CD4-positive, alpha-beta T cell treated with Interleukin-4 for 1 hour (primary cell): ENCODE measurements at regions not wholly inside any gene's neighbourhood (a gene's known extent, or its start where the extent isn't known, plus 50 kb on each side); places are given as distances from the start of the nearest gene placed in this dataset.
"Not testable (repeated sequence)": the region's sequence is repeated elsewhere in the genome, so short reads cannot be mapped to it uniquely, and the experiment has no call there.

Experiments
- DNase-seq, 2 donors: peaks; one replicate each; pipeline ENCODE4 v3.0.0-alpha.2; 2020 to 2022

GRCh38 chr10:33858326-33858725, 523.9 kb upstream of the NRP1 start:
- DNase-seq, result no peak

GRCh38 chr10:33853221-33853620, 518.8 kb upstream of the NRP1 start:
- not testable (repeated sequence) for DNase-seq

- no peak for DNase-seq
Observed at GRCh38 chr10:33843379-33843778, 508.9 kb upstream of the NRP1 start.

- no peak for DNase-seq
Observed at GRCh38 chr10:33841678-33842077, 507.2 kb upstream of the NRP1 start.

- DNase-seq, result no peak
Observed at GRCh38 chr10:33838731-33839130, 504.3 kb upstream of the NRP1 start.

DNA sequence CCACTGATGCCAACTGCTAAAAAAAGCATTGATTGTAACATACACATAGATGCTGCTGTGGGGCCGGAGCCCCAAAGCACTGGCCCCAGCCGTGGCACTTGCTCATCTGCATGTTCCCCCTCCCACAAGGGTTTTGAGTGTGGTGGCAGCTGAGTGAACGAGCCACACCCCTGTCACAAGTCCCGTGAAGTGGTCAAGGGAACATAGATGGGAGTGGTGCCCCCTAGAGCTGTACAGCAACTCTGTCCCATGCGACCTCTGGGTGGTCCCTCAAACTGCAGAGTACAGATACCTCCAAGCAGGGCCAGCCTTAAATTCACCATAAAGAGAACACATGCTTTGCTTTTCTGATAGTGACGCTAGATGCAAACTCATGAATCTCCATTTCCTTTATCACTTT, 503.3 kb upstream of the NRP1 start:
- no peak for DNase-seq

- DNase-seq, result no peak
Observed at GRCh38 chr10:33835556-33835955, 501.1 kb upstream of the NRP1 start.

GRCh38 chr10:33833566-33833965, 499.1 kb upstream of the NRP1 start:
- DNase-seq, result no peak

DNA sequence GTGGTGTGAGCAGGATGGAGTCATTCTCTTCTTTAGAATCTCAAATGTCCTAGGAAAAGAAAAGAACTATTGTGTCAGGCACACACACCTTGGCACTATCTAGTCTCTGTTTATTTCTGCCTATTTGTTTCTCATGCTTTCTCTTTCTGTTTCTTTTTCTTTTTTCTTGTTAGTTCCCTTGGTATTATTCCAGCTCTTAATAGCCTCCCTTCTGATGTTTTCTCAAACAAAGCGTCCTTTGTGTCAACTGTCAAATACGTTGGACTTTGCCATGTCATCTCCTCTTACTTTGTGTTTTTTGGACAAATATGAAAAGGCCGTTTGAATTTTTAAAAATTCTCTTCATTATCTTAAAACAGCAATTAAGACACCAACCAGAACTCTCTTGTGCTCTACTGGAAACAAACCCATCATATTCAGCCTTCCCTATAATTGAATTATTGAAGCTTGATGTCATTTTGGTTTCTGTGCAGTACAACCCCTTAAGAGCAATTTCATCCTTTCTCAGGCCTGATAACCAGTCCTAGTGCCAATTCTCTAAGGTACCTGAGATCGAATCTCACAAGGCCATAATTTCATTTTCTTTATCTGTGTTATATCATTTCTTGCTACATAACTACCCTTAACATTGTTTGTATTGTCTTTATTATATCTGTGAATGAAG, 497.8 kb upstream of the NRP1 start:
- DNase-seq, result no peak

GRCh38 chr10:33831591-33831990, 497.1 kb upstream of the NRP1 start:
- DNase-seq, result no peak

GRCh38 chr10:33829899-33830298, 495.4 kb upstream of the NRP1 start:
- DNase-seq, result not testable (repeated sequence)

- no peak for DNase-seq
Observed at GRCh38 chr10:33828592-33828991, 494.1 kb upstream of the NRP1 start.

DNA sequence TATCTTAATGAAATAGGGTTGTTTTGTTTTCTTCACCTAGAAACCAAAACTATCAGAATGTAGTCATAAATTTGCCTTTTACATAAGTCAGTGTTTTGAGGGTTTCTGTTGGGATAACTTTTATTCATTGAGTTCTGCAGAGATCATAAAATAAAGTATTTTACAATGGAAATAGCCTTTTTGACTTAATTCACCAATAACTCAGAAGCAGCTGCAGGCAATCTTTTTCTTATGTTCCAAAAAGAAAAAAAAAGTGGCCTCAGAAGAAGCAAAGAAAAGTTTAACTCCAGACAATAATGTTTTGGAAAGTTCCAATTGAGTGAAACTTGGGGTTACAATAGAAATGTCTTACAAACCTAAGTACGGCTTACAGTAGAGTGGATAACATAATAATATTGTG, 491.7 kb upstream of the NRP1 start:
- no peak for DNase-seq

- no peak for DNase-seq
Observed at GRCh38 chr10:33822774-33823173, 488.3 kb upstream of the NRP1 start.

- no peak for DNase-seq
Observed at GRCh38 chr10:33820531-33820930, 486.1 kb upstream of the NRP1 start.

DNA sequence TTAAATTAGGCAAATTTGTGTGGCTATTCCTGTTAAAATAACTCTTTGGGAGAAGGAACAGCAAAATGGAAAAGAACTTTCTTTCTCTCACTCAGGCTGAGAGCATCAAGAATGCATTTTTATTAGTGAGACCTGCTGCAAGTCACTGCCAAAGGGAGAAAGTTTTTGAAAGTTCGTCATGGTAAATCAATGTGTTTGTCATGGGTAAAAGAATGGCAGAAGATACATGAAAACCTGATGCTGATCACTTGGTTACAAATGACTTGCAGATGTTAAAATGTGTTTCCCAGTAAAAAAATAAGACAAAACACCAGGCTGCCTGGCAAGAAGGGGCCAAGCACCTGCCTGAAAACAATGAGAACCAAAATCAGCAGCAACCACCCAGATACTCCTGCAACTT, 484.7 kb upstream of the NRP1 start:
- DNase-seq, result no peak

DNA sequence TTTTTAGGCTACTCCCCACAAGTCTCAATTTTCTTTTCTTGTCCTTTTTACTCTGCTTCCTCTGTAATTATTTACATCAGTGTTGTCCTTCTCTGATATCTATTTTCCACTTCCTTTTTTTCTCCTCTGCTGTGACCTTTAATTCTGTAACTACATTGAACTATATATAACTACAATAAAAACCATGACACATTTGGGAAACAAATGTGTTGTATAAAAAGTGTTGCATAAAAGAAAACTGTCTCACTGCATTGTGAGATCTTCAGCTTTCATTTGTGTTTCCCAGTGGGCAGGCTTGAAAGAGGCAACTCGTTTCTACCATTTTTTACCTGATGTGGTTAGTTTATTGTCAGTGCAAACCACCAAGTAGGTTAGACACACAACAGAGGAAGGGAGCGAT, 483.9 kb upstream of the NRP1 start:
- no peak for DNase-seq

DNA sequence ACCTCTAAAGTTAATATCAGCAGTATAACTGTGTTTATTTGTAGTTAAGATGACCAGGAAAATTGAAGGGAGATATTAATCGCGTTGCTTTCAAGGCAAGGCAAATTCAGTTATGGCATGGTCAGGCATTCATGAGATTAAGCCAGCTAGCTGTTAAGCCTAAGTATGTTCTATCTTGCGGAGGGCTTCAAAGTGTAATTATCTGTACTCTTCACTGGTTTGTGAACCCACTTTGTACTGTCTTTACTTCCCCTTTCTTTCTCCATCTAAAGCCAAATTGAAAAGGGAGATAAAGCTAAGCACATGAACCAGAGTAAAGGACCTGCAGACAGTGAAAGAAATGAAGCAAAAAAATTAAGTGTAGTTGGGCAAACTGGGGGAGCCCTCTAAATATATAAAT, 483.1 kb upstream of the NRP1 start:
- DNase-seq, result no peak

DNA sequence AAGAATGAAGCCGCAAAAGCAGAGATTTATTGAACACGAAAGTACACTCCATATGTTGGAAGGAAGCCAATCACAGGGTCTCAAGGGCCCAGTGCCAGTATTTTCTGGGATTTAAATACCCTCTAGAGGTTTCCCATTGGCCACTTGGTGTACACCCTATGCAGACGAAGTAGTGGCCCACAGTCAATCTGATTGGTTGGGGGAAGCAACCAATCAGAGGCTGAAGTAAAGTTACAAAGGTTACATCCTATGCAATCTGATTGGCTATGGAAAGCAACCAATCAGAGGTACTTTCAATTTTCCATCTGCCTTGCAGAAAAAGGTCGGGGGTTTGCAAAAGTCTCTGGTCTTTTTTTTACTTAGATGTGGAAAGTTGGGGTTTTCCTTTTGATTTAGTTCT, 481.3 kb upstream of the NRP1 start:
- no peak for DNase-seq

- DNase-seq, result no peak
Observed at GRCh38 chr10:33813871-33814270, 479.4 kb upstream of the NRP1 start.

- DNase-seq, result no peak
Observed at GRCh38 chr10:33813415-33813814, 478.9 kb upstream of the NRP1 start.

GRCh38 chr10:33812586-33812985, 478.1 kb upstream of the NRP1 start:
- DNase-seq, result no peak

GRCh38 chr10:33810986-33811385, 476.5 kb upstream of the NRP1 start:
- no peak for DNase-seq

DNA sequence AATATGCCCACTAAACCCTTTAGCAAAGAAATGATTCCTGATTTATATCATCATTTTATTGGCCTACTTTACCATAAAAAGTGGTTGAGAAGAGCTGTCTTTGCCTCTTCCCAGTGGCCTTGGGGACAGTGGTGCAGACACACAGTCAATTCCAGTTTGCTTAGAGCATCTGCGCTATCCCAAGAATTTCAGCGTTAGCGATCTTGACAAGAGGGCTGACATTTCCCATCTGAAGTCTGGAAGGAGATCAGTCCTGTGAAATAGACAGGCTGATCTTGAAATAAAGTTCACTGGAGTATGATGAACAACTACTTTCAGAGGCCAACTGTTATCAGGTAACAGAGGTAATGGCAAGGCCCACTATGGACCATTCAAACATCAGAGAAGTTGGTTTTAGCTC, 475.3 kb upstream of the NRP1 start:
- no peak for DNase-seq

DNA sequence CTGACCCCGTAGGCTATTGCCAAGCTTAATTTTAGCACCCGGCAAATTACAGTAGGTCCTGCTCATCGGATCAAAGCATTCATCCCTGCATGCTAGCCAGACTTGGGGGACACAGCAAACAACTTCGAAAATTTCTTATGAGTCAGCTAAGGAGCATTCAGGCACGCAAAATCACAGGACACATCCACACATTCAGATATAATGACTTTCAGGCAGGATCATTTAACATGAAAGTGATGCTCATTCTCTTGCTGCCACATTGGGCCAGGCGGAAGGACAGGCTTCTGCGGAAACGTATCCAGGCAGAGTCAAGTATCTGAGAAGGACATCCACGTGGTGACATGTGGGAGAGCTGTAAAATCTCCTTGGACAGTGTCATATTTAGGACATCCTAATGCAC, 474.0 kb upstream of the NRP1 start:
- DNase-seq, result no peak
